ENCODE measurements at regions not wholly inside any gene's neighbourhood (a gene's known extent, or its start where the extent isn't known, plus 50 kb on each side); places are given as distances from the start of the nearest gene placed in this dataset.

GRCh38 chr16:86964796-86965241 is 352.4 kb downstream of the C16orf95 start:
- TF ChIP-seq, protein P1, sequence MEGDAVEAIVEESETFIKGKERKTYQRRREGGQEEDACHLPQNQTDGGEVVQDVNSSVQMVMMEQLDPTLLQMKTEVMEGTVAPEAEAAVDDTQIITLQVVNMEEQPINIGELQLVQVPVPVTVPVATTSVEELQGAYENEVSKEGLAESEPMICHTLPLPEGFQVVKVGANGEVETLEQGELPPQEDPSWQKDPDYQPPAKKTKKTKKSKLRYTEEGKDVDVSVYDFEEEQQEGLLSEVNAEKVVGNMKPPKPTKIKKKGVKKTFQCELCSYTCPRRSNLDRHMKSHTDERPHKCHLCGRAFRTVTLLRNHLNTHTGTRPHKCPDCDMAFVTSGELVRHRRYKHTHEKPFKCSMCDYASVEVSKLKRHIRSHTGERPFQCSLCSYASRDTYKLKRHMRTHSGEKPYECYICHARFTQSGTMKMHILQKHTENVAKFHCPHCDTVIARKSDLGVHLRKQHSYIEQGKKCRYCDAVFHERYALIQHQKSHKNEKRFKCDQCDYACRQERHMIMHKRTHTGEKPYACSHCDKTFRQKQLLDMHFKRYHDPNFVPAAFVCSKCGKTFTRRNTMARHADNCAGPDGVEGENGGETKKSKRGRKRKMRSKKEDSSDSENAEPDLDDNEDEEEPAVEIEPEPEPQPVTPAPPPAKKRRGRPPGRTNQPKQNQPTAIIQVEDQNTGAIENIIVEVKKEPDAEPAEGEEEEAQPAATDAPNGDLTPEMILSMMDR (IDR thresholded peaks at IDR 0.05; ENCODE audit: insufficient read depth, low read depth, low read length) = no peak
- TF ChIP-seq EZH2 (IDR thresholded peaks at IDR 0.05; ENCODE audit: insufficient read depth, low read length) = no peak

All from astrocyte (in vitro differentiated cells and primary cell).